ENCODE measurements at regions not wholly inside any gene's neighbourhood (a gene's known extent, or its start where the extent isn't known, plus 50 kb on each side); places are given as distances from the start of the nearest gene placed in this dataset.
"Not testable (repeated sequence)": the region's sequence is repeated elsewhere in the genome, so short reads cannot be mapped to it uniquely, and the experiment has no call there.

GRCh38 chr13:59034198-59034597 lies 1129.5 kb downstream of the DIAPH3 start:
- DNase-seq, result no peak

- DNase-seq, result no peak
Observed at GRCh38 chr13:59038824-59039223, 1124.9 kb downstream of the DIAPH3 start.

GRCh38 chr13:59043016-59043415 lies 1120.7 kb downstream of the DIAPH3 start:
- no peak for DNase-seq

GRCh38 chr13:59047546-59047945 lies 1116.2 kb downstream of the DIAPH3 start:
- DNase-seq, result no peak

GRCh38 chr13:59061621-59062020 lies 1102.1 kb downstream of the DIAPH3 start:
- no peak for DNase-seq

GRCh38 chr13:59064042-59064441 lies 1099.7 kb downstream of the DIAPH3 start:
- no peak for DNase-seq

- DNase-seq, result not testable (repeated sequence)
Observed at GRCh38 chr13:59076386-59076785, 1087.3 kb downstream of the DIAPH3 start.

- DNase-seq, result no peak
Observed at GRCh38 chr13:59086147-59086546, 1077.6 kb downstream of the DIAPH3 start.

GRCh38 chr13:59088716-59089115 lies 1075.0 kb downstream of the DIAPH3 start:
- DNase-seq, result no peak

- DNase-seq, result no peak
Observed at GRCh38 chr13:59094181-59094580, 1069.5 kb downstream of the DIAPH3 start.

GRCh38 chr13:59099182-59099974 lies 1064.3 kb downstream of the DIAPH3 start:
- no peak for DNase-seq

- no peak for DNase-seq
Observed at GRCh38 chr13:59103004-59103768, 1060.5 kb downstream of the DIAPH3 start.

- DNase-seq, result no peak
Observed at GRCh38 chr13:59111751-59112171, 1052.0 kb downstream of the DIAPH3 start.

- no peak for DNase-seq
Observed at GRCh38 chr13:59112221-59112718, 1051.5 kb downstream of the DIAPH3 start.

GRCh38 chr13:59119475-59119874 lies 1044.3 kb downstream of the DIAPH3 start:
- DNase-seq, result no peak

- DNase-seq, result no peak
Observed at GRCh38 chr13:59120297-59120843, 1043.4 kb downstream of the DIAPH3 start.

GRCh38 chr13:59121507-59121906 lies 1042.2 kb downstream of the DIAPH3 start:
- no peak for DNase-seq

GRCh38 chr13:59126474-59126873 lies 1037.3 kb downstream of the DIAPH3 start:
- DNase-seq, result no peak

GRCh38 chr13:59133903-59134302 lies 1029.8 kb downstream of the DIAPH3 start:
- no peak for DNase-seq

- no peak for DNase-seq
Observed at GRCh38 chr13:59144700-59145099, 1019.0 kb downstream of the DIAPH3 start.

- no peak for DNase-seq
Observed at GRCh38 chr13:59145381-59145780, 1018.3 kb downstream of the DIAPH3 start.

- no peak for DNase-seq
Observed at GRCh38 chr13:59157181-59157580, 1006.5 kb downstream of the DIAPH3 start.

GRCh38 chr13:59166174-59166573 lies 997.6 kb downstream of the DIAPH3 start:
- DNase-seq, result no peak

- no peak for DNase-seq
Observed at GRCh38 chr13:59172076-59172475, 991.7 kb downstream of the DIAPH3 start.
